ENCODE measurements at regions not wholly inside any gene's neighbourhood (a gene's known extent, or its start where the extent isn't known, plus 50 kb on each side); places are given as distances from the start of the nearest gene placed in this dataset.

DNA sequence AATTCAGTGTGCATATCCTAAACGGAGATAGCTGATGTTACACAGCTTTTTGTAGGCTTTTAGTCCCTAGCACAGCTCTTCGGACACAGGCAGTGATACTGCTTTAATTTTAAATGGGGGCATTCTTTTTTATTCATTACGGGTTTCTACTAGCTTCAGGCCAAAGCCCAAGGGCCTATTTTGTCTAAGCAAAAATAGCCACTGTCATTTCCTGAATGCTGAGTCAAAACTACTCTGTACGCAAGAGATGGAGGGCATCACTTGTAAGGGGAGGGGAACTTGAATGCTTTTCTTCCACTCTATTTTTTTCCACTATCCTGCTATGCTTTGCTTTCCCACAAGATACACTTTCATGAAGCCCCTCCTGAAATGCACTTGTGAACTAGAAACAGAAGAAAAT lies 360.7 kb downstream of the PMP22 start:
- no TSS peak for BruUV-seq (replicated peaks)
- H3K4me2 ChIP-seq (ENCODE audit: insufficient read depth, low read length), result no peak overlapping the region
- intact Hi-C loops (cut with micrococcal nuclease), result no loop called here
- no peaks in the 10 kb centered on the region for H4K20me1 ChIP-seq (replicated peaks; ENCODE audit: control insufficient read depth, insufficient read depth, low read length)
- H3K27me3 ChIP-seq (ENCODE audit: control insufficient read depth in 2 of 2, insufficient read depth in 2 of 2, low read length in 2 of 2), result no peaks in the 10 kb centered on the region
- H3K4me3 ChIP-seq, result no peak overlapping the region
- 0% methylated on average over 3 of the region's 4 CpGs for WGBS (ENCODE audit: insufficient coverage, low coverage, missing lambda C conversion rate)
- POLR2A ChIA-PET, result no interaction called here
- no peak overlapping the region for H3K9ac ChIP-seq (ENCODE audit: insufficient read depth in 1 of 2, low read depth in 2 of 2, low read length in 2 of 2)
- no peak for FAIRE-seq
- H3K27ac ChIP-seq (ENCODE audit: extremely low read depth, low read depth, low read length), result no peak overlapping the region
- ATAC-seq, result no peak
- H3K79me2 ChIP-seq (ENCODE audit: control insufficient read depth, insufficient read depth, low read length), result no peaks in the 10 kb centered on the region
- in situ Hi-C loops (cut with MboI), result no loop called here
- no peak overlapping the region for H2AFZ ChIP-seq (ENCODE audit: low read depth, low read length)
- H3K9me1 ChIP-seq (ENCODE audit: control insufficient read depth, insufficient read depth, low read length), result no peaks in the 10 kb centered on the region
- no peak for DNase-seq (ENCODE audit: extremely low read depth in 1 of 4, low spot score in 3 of 4)
- TF ChIP-seq ZNF398 (CRISPR knock-in tag; IDR thresholded peaks at IDR 0.05) (no peak), HDAC8 (tag; IDR thresholded peaks at IDR 0.05) (no peak), MXI1 (IDR thresholded peaks at IDR 0.05; ENCODE audit: low read depth, low read length) (no peak)
- no peaks in the 10 kb centered on the region for H3K36me3 ChIP-seq (ENCODE audit: control insufficient read depth, insufficient read depth, low read length)
- no peaks in the 10 kb centered on the region for H3K9me3 ChIP-seq (replicated peaks; ENCODE audit: control insufficient read depth, insufficient read depth, low read depth, low read length)
- CTCF ChIA-PET (ENCODE audit: low intra/inter-chr PET ratio), result no interaction called here
- no peaks in the 10 kb centered on the region for H3K4me1 ChIP-seq (replicated peaks in 1 of 2; ENCODE audit: control insufficient read depth in 2 of 2, insufficient read depth in 2 of 2, low read length in 2 of 2)

GRCh38 chr17:14903854-14904253 lies 361.3 kb downstream of the PMP22 start:
- in situ Hi-C loops (cut with MboI), result no loop called here
- FAIRE-seq, result no peak
- 0% methylated on average over 1 of the region's 1 CpG for WGBS (ENCODE audit: insufficient coverage, low coverage, missing lambda C conversion rate)
- TF ChIP-seq ZMIZ1 (IDR thresholded peaks at IDR 0.05; ENCODE audit: low read depth in 2 of 2, low read length in 2 of 2) (no peak), HNRNPL (IDR thresholded peaks at IDR 0.05; ENCODE audit: low read depth, low read length) (no peak), HMGXB4 (CRISPR knock-in tag; IDR thresholded peaks at IDR 0.05) (no peak), ZNF232 (CRISPR knock-in tag; IDR thresholded peaks at IDR 0.05) (no peak)
- TF ChIP-seq, protein P1, sequence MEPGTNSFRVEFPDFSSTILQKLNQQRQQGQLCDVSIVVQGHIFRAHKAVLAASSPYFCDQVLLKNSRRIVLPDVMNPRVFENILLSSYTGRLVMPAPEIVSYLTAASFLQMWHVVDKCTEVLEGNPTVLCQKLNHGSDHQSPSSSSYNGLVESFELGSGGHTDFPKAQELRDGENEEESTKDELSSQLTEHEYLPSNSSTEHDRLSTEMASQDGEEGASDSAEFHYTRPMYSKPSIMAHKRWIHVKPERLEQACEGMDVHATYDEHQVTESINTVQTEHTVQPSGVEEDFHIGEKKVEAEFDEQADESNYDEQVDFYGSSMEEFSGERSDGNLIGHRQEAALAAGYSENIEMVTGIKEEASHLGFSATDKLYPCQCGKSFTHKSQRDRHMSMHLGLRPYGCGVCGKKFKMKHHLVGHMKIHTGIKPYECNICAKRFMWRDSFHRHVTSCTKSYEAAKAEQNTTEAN (CRISPR knock-in tag; IDR thresholded peaks at IDR 0.05), result no peak

More at GRCh38 chr17:14903854-14904253, 361.3 kb downstream of the PMP22 start:
- H3K4me3 ChIP-seq, result no peak overlapping the region
- H3K4me1 ChIP-seq (replicated peaks in 1 of 2; ENCODE audit: control insufficient read depth in 2 of 2, insufficient read depth in 2 of 2, low read length in 2 of 2), result no peaks in the 10 kb centered on the region
- POLR2A ChIA-PET, result no interaction called here
- CTCF ChIA-PET (ENCODE audit: low intra/inter-chr PET ratio), result no interaction called here
- H3K9ac ChIP-seq (ENCODE audit: insufficient read depth in 1 of 2, low read depth in 2 of 2, low read length in 2 of 2), result no peak overlapping the region
- H3K36me3 ChIP-seq (ENCODE audit: control insufficient read depth, insufficient read depth, low read length), result no peaks in the 10 kb centered on the region
- H3K79me2 ChIP-seq (ENCODE audit: control insufficient read depth, insufficient read depth, low read length), result no peaks in the 10 kb centered on the region
- H3K9me3 ChIP-seq (replicated peaks; ENCODE audit: control insufficient read depth, insufficient read depth, low read depth, low read length), result no peaks in the 10 kb centered on the region
- H3K9me1 ChIP-seq (ENCODE audit: control insufficient read depth, insufficient read depth, low read length), result no peaks in the 10 kb centered on the region
- no TSS peak for BruUV-seq (replicated peaks)
- DNase-seq (ENCODE audit: extremely low read depth in 1 of 4, low spot score in 3 of 4) (no peak), ATAC-seq (no peak)
- no peaks in the 10 kb centered on the region for H3K27me3 ChIP-seq (ENCODE audit: control insufficient read depth in 2 of 2, insufficient read depth in 2 of 2, low read length in 2 of 2)
- no peaks in the 10 kb centered on the region for H4K20me1 ChIP-seq (replicated peaks; ENCODE audit: control insufficient read depth, insufficient read depth, low read length)
- no peak overlapping the region for H3K27ac ChIP-seq (ENCODE audit: extremely low read depth, low read depth, low read length)
- intact Hi-C loops (cut with micrococcal nuclease), result no loop called here
- H2AFZ ChIP-seq (ENCODE audit: low read depth, low read length), result no peak overlapping the region
- no peak overlapping the region for H3K4me2 ChIP-seq (ENCODE audit: insufficient read depth, low read length)
